Kidney epithelial cell (primary cell): ENCODE measurements at regions not wholly inside any gene's neighbourhood (a gene's known extent, or its start where the extent isn't known, plus 50 kb on each side); places are given as distances from the start of the nearest gene placed in this dataset.

Experiments used
- DNase-seq: peaks from one replicate; pipeline ENCODE4 v3.0.0-alpha.2; 2010; ENCODE audit warnings: low read depth
- H3K27me3 ChIP-seq: 2 replicates; pipeline ENCODE4 v1.6.0; 2011; ENCODE audit warnings: low read length; ENCODE audit not compliant: control insufficient read depth, insufficient read depth
- H3K36me3 ChIP-seq: 2 replicates; pipeline ENCODE4 v1.5.1; 2011; ENCODE audit warnings: low read length; ENCODE audit not compliant: control insufficient read depth, insufficient read depth
- H3K4me3 ChIP-seq: 2 replicates; pipeline ENCODE4 v1.5.1; 2011; ENCODE audit warnings: low read depth, mild to moderate bottlenecking, control low read depth, low read length
- TF ChIP-seq, protein P1 (sequence below): IDR thresholded peaks from 2 replicates; pipeline ENCODE4 v1.5.1; 2011; ENCODE audit warnings: mild to moderate bottlenecking, moderate library complexity, low read length, control low read depth, inconsistent platforms; ENCODE audit not compliant: insufficient read depth, poor library complexity, severe bottlenecking

DNA sequence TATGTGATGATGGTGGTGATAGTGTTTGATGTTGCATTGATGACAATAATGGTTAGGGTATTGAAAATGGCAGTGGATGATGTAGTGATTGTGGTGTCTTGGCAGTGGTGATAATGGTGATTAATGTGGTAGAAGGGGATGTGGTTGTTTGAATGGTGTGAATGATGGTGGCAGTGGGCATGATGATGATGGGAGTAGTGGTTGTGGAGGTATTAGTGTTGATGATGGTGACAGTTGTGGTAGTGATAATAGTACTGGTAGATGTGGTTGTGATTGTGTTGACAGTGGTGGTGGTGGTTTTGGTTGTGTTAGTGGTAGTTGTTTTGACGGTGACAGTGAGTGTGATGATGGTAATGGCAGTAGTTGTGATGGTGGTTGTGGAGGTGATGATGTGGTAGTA is 1049.0 kb downstream of the VRK1 start:
- no peak overlapping the region for H3K4me3 ChIP-seq
- H3K27me3 ChIP-seq = no peaks in the 10 kb centered on the region
- no peak for DNase-seq
- no peaks in the 10 kb centered on the region for H3K36me3 ChIP-seq
- TF ChIP-seq, protein P1, sequence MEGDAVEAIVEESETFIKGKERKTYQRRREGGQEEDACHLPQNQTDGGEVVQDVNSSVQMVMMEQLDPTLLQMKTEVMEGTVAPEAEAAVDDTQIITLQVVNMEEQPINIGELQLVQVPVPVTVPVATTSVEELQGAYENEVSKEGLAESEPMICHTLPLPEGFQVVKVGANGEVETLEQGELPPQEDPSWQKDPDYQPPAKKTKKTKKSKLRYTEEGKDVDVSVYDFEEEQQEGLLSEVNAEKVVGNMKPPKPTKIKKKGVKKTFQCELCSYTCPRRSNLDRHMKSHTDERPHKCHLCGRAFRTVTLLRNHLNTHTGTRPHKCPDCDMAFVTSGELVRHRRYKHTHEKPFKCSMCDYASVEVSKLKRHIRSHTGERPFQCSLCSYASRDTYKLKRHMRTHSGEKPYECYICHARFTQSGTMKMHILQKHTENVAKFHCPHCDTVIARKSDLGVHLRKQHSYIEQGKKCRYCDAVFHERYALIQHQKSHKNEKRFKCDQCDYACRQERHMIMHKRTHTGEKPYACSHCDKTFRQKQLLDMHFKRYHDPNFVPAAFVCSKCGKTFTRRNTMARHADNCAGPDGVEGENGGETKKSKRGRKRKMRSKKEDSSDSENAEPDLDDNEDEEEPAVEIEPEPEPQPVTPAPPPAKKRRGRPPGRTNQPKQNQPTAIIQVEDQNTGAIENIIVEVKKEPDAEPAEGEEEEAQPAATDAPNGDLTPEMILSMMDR = no peak

DNA sequence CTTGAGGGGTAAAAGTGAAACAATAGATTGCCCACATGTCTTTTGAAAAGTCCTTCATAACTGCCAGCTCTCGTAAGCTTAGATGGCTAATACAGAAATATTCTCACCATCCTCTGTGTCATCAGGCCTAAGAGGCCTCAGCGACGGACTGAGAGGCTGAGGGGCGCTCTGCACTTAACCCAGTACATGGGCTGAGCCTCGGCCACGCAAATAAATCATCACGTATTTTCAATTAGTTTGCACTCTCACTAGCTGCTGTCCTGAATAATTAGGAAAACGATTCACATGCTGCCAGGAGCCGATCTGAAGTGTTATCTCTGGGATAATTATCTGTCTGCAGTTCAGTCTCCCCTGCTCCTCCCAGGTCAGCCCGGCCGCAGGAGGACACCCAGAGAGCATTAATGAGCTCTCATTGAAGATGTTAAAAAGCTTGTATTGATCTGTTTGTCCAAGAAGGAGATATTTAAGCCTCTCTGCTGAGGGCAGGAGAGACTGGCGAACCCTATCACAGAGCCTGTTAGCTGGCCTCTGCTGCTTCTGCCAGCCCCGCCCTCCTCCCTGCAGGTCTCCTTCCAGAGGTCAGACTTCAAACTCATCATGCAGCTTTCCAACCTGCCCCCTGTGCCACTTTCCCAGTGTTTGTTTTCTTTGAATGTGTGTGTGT is 1051.3 kb downstream of the VRK1 start:
- Histone ChIP-seq H3K27me3 (no peaks in the 10 kb centered on the region), H3K4me3 (no peak overlapping the region), H3K36me3 (no peaks in the 10 kb centered on the region)
- TF ChIP-seq, protein P1 = no peak
- DNase-seq = no peak

DNA sequence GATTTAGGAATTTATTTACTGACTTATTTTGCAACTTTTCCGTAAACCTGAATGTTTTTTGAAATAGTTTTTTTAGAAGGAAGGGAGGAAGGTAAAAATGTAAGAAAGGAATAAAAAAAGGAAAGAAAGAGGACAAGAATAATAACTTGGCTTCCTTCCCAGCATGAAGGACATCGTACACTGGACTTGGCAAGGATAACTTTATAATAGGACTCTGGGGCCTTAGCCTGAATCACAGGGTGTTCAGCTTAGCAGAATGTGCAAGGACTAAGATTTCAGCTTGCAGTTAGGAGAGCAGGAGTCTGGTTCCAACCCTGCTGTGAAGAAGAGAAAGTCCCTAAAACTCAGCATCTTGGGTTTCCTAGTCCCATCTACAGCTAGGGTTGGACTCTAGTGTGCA is 1053.3 kb downstream of the VRK1 start:
- TF ChIP-seq, protein P1 = no peak

DNA sequence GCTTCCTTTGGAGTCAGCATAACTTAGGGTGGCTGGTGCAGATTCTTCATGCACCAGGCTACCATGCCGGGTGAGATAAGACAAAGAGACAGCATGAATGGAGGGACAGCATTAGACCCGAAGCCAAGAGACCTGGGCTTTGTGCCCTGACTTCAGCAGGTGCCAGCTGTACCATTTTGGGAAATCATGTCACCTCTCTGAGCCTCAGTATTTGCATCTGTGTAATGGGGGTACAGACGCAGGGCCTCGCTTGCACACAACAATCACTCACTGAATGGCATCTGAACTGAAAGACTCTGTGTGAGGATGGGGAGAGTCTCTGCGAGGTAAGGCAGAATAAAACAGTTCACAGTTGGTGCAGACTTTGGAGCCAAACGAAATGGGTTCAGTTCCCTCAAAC is 1053.7 kb downstream of the VRK1 start:
- DNase-seq = no peak
- TF ChIP-seq, protein P1 = no peak
- Histone ChIP-seq H3K4me3 (no peak overlapping the region), H3K27me3 (no peaks in the 10 kb centered on the region), H3K36me3 (no peaks in the 10 kb centered on the region)

More for the DNA sequence above, 1053.3 kb downstream of the VRK1 start:
- no peak for DNase-seq
- H3K4me3 ChIP-seq = no peak overlapping the region
- no peaks in the 10 kb centered on the region for H3K36me3 ChIP-seq
- no peaks in the 10 kb centered on the region for H3K27me3 ChIP-seq

DNA sequence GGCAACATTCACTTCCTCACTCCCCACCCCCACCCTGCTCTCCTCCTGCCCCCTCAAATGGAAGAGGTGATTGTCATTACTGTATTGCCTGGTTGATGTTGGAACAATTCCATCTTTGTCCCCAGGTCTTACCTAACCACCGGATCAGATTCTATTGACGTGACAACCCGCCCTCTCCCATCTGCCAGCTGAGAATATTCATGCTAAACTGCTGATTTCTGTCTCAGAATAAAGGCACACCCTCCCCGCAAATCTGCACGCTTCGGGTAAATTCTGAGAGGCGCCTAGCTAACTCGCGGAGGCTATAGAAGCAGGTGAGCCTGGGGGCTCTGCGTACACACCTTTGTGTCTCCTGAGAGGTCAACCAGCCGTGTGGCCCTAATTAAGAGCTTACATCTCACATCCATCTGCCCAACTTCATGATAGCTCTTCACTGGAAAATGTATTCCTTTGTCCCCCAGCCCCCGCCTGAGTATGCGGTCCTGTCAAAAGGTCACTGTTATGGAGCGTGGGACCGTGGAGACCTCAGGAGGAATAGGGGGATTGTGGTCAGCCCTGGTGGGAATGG is 1054.3 kb downstream of the VRK1 start:
- TF ChIP-seq, protein P1 = no peak
- no peak overlapping the region for H3K4me3 ChIP-seq
- H3K27me3 ChIP-seq = no peaks in the 10 kb centered on the region
- no peak for DNase-seq
- no peaks in the 10 kb centered on the region for H3K36me3 ChIP-seq

DNA sequence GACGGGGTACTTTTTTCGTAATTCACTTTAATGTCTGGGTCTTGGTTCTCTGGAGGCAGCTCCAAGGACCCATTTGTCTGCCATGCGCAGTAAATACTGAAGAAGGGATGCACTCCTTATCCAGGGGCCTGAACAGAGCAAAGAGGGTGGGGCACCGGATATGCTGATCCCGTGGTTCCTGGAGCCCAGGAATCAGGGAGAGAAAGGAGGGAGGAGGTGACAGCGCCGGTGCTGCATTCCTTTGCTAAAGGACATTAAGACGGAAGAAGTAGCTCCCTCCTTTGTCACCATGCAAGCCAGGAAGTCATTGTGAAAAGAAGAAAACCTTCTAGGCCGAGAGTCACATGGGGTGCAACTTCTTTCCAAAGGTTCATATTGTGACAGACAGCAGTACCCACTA is 1057.7 kb downstream of the VRK1 start:
- no peaks in the 10 kb centered on the region for H3K36me3 ChIP-seq
- TF ChIP-seq, protein P1 = no peak
- no peaks in the 10 kb centered on the region for H3K27me3 ChIP-seq
- no peak for DNase-seq
- no peak overlapping the region for H3K4me3 ChIP-seq
